Prostate gland (tissue), 2 donors: ENCODE measurements at regions not wholly inside any gene's neighbourhood (a gene's known extent, or its start where the extent isn't known, plus 50 kb on each side); places are given as distances from the start of the nearest gene placed in this dataset.

Experiments
- DNase-seq: peaks from one replicate; pipeline ENCODE4 v3.0.0-alpha.2; 2019; ENCODE audit warnings: low spot score
- H3K27ac ChIP-seq, 2 donors: fragments of 200-600 bp; sonication (generic); 2 replicates each; pipeline ENCODE4 v1.5.1; 2017 to 2019
- H3K27me3 ChIP-seq: fragments of 200-600 bp; sonication (generic); replicated peaks from 2 replicates; pipeline ENCODE4 v1.5.1; 2019; ENCODE audit not compliant: insufficient read depth
- H3K36me3 ChIP-seq, 2 donors: fragments of 200-600 bp; sonication (generic); 1 replicate in 1 of 2; 2 replicates in 1 of 2; pipeline versions ENCODE4 v1.5.1 to v1.8.1; 2017 to 2019
- H3K4me1 ChIP-seq: fragments of 200-600 bp; sonication (generic); replicated peaks from 2 replicates; pipeline ENCODE4 v1.5.1; 2019
- H3K4me3 ChIP-seq, 2 donors: fragments of 200-600 bp; sonication (generic); 2 replicates each; pipeline ENCODE4 v1.5.1; 2017 to 2019
- H3K9me3 ChIP-seq: fragments of 200-600 bp; sonication (generic); 2 replicates; pipeline ENCODE4 v1.5.1; 2017
- CTCF ChIP-seq, 4 experiments: fragments of 200-600 bp in 2 of 4; fragments of 450-650 bp in 2 of 4; sonication (generic) in 2 of 4; IDR thresholded peaks; 1 replicate in 3 of 4; 2 replicates in 1 of 4; pipeline ENCODE4 v1.5.1; 2016 to 2019; ENCODE audit warnings: antibody characterized with exemption in 4 of 4, mild to moderate bottlenecking in 2 of 4, moderate library complexity in 2 of 4
- POLR2A ChIP-seq: fragments of 450-650 bp; IDR thresholded peaks from one replicate; pipeline ENCODE4 v1.6.1; 2016; ENCODE audit warnings: antibody characterized with exemption, mild to moderate bottlenecking
- POLR2AphosphoS5 ChIP-seq: sonication (generic); formaldehyde crosslinking; IDR thresholded peaks from one replicate; pipeline ENCODE4 v1.6.1; 2017; ENCODE audit warnings: antibody characterized with exemption
- WGBS: methylation state at CpG from one replicate; pipeline ENCODE4 v1.1.5; 2018; 5-methylcytosine and 5-hydroxymethylcytosine counted together
- intact Hi-C: fragments of 100-400 bp; cut with DNase I; formaldehyde crosslinking; loops from one replicate; pipeline ENCODE4 v1.14.2; 2022

GRCh38 chr3:124318656-124319055 is 326.7 kb upstream of the ROPN1 start:
- Histone ChIP-seq H3K27me3 (no peaks in the 10 kb centered on the region), H3K36me3 (no peaks in the 10 kb centered on the region), H3K27ac (no peak overlapping the region), H3K9me3 (no peaks in the 10 kb centered on the region), H3K4me1 (no peaks in the 10 kb centered on the region), H3K4me3 (no peak overlapping the region)
- no peak for DNase-seq
- TF ChIP-seq POLR2AphosphoS5 (no peak), POLR2A (no peak), CTCF (IDR thresholded peaks at IDR 0.05) (no peak)
- intact Hi-C loops: no loop called here
- WGBS: 89% methylated on average over 3 of the region's 3 CpGs

GRCh38 chr3:124320976-124321375 is 329.1 kb upstream of the ROPN1 start:
- Histone ChIP-seq H3K4me3 (no peak overlapping the region), H3K27ac (no peak overlapping the region), H3K27me3 (no peaks in the 10 kb centered on the region), H3K4me1 (no peaks in the 10 kb centered on the region), H3K9me3 (no peaks in the 10 kb centered on the region), H3K36me3 (no peaks in the 10 kb centered on the region)
- intact Hi-C loops: no loop called here
- TF ChIP-seq CTCF (IDR thresholded peaks at IDR 0.05) (no peak), POLR2AphosphoS5 (no peak), POLR2A (no peak)
- no peak for DNase-seq

GRCh38 chr3:124322309-124322880 is 330.5 kb upstream of the ROPN1 start:
- H3K4me1 ChIP-seq: no peaks in the 10 kb centered on the region
- no peak for DNase-seq
- no peaks in the 10 kb centered on the region for H3K27me3 ChIP-seq
- H3K36me3 ChIP-seq: no peaks in the 10 kb centered on the region
- H3K4me3 ChIP-seq: no peak overlapping the region
- no peak overlapping the region for H3K27ac ChIP-seq
- intact Hi-C loops: no loop called here
- TF ChIP-seq POLR2A (no peak), POLR2AphosphoS5 (no peak), CTCF (IDR thresholded peaks at IDR 0.05) (no peak)
- H3K9me3 ChIP-seq: no peaks in the 10 kb centered on the region
- 69% methylated on average over 3 of the region's 3 CpGs for WGBS

GRCh38 chr3:124322966-124323365 is 331.0 kb upstream of the ROPN1 start:
- Histone ChIP-seq H3K9me3 (no peaks in the 10 kb centered on the region), H3K4me3 (no peak overlapping the region), H3K4me1 (no peaks in the 10 kb centered on the region), H3K27me3 (no peaks in the 10 kb centered on the region), H3K27ac (no peak overlapping the region), H3K36me3 (no peaks in the 10 kb centered on the region)
- no peak for DNase-seq
- 61% methylated on average over 4 of the region's 4 CpGs for WGBS
- intact Hi-C loops: no loop called here
- TF ChIP-seq POLR2A (no peak), POLR2AphosphoS5 (no peak), CTCF (IDR thresholded peaks at IDR 0.05) (no peak)

GRCh38 chr3:124325248-124325647 is 333.3 kb upstream of the ROPN1 start:
- no peak for DNase-seq
- Histone ChIP-seq H3K36me3 (no peaks in the 10 kb centered on the region), H3K4me1 (no peaks in the 10 kb centered on the region), H3K27me3 (no peaks in the 10 kb centered on the region), H3K4me3 (no peak overlapping the region), H3K27ac (no peak overlapping the region), H3K9me3 (no peaks in the 10 kb centered on the region)
- no peak for TF ChIP-seq CTCF (IDR thresholded peaks at IDR 0.05)
- no peak for TF ChIP-seq POLR2AphosphoS5
- TF ChIP-seq POLR2A: no peak
- intact Hi-C loops: no loop called here
- WGBS: 87% methylated on average over 2 of the region's 2 CpGs
